Epithelial cell of esophagus (primary cell): ENCODE measurements at regions not wholly inside any gene's neighbourhood (a gene's known extent, or its start where the extent isn't known, plus 50 kb on each side); places are given as distances from the start of the nearest gene placed in this dataset.

ENCODE experiments used
- DNase-seq: peaks from one replicate; pipeline ENCODE4 v3.0.0; 2010; ENCODE audit warnings: low read depth
- H3K4me3 ChIP-seq: 2 replicates; pipeline ENCODE4 v1.5.1; 2011; ENCODE audit warnings: mild to moderate bottlenecking, low read length, control low read depth
- CTCF ChIP-seq: IDR thresholded peaks from 2 replicates; pipeline ENCODE4 v1.5.1; 2011; ENCODE audit warnings: low read depth, mild to moderate bottlenecking, low read length, control low read depth, inconsistent platforms; ENCODE audit not compliant: insufficient read depth; ENCODE audit errors: missing control alignments

GRCh38 chr11:116271479-116271878, 501.3 kb downstream of the BUD13 start:
- no peak for DNase-seq
- TF ChIP-seq CTCF: no peak

GRCh38 chr11:116267146-116267545, 505.6 kb downstream of the BUD13 start:
- no peak for DNase-seq
- no peak for TF ChIP-seq CTCF
- no peak overlapping the region for H3K4me3 ChIP-seq

More at GRCh38 chr11:116271479-116271878, 501.3 kb downstream of the BUD13 start:
- no peak overlapping the region for H3K4me3 ChIP-seq

GRCh38 chr11:116263770-116264169, 509.0 kb downstream of the BUD13 start:
- no peak overlapping the region for H3K4me3 ChIP-seq
- no peak for TF ChIP-seq CTCF
- DNase-seq: no peak

GRCh38 chr11:116263019-116263418, 509.8 kb downstream of the BUD13 start:
- no peak for TF ChIP-seq CTCF
- no peak overlapping the region for H3K4me3 ChIP-seq
- DNase-seq: no peak

GRCh38 chr11:116262370-116262769, 510.4 kb downstream of the BUD13 start:
- no peak overlapping the region for H3K4me3 ChIP-seq
- no peak for DNase-seq
- no peak for TF ChIP-seq CTCF

- no peak for DNase-seq
- no peak for TF ChIP-seq CTCF
- no peak overlapping the region for H3K4me3 ChIP-seq
Measured at GRCh38 chr11:116261606-116262005, 511.2 kb downstream of the BUD13 start.

- TF ChIP-seq CTCF: no peak
- DNase-seq: no peak
- no peak overlapping the region for H3K4me3 ChIP-seq
Measured at GRCh38 chr11:116258821-116259220, 514.0 kb downstream of the BUD13 start.
